Stimulated activated CD8-positive, alpha-beta memory T cell treated with anti-CD3 and anti-CD28 coated beads, Interleukin-7, amount 100 ng/mL, for 4 hours (primary cell): ENCODE measurements at regions not wholly inside any gene's neighbourhood (a gene's known extent, or its start where the extent isn't known, plus 50 kb on each side); places are given as distances from the start of the nearest gene placed in this dataset.
"Not testable (repeated sequence)": the region's sequence is repeated elsewhere in the genome, so short reads cannot be mapped to it uniquely, and the experiment has no call there.

ENCODE experiments used
- DNase-seq, 2 donors: peaks; one replicate each; pipeline ENCODE4 v3.0.0-alpha.2; 2020; ENCODE audit warnings: low read depth in 2 of 2

GRCh38 chr4:17064959-17065358 is 166.5 kb upstream of the LDB2 start:
- no peak for DNase-seq

GRCh38 chr4:17063888-17064287 is 165.4 kb upstream of the LDB2 start:
- no peak for DNase-seq

- DNase-seq: no peak
Measured at GRCh38 chr4:17060230-17060629, 161.8 kb upstream of the LDB2 start.

- DNase-seq: no peak
Measured at GRCh38 chr4:17058916-17059741, 160.7 kb upstream of the LDB2 start.

- no peak for DNase-seq
Measured at GRCh38 chr4:17058536-17058915, 160.1 kb upstream of the LDB2 start.

- DNase-seq: no peak
Measured at GRCh38 chr4:17057035-17057434, 158.6 kb upstream of the LDB2 start.

- DNase-seq: no peak
Measured at GRCh38 chr4:17055788-17056187, 157.3 kb upstream of the LDB2 start.

- no peak for DNase-seq
Measured at GRCh38 chr4:17045866-17046265, 147.4 kb upstream of the LDB2 start.

GRCh38 chr4:17038510-17039176 is 140.2 kb upstream of the LDB2 start:
- DNase-seq: no peak

GRCh38 chr4:17033768-17034181 is 135.3 kb upstream of the LDB2 start:
- DNase-seq: no peak

- DNase-seq: no peak
Measured at GRCh38 chr4:17033025-17033767, 134.8 kb upstream of the LDB2 start.

GRCh38 chr4:17030543-17030942 is 132.1 kb upstream of the LDB2 start:
- DNase-seq: no peak

- no peak for DNase-seq
Measured at GRCh38 chr4:17029964-17030363, 131.5 kb upstream of the LDB2 start.

- DNase-seq: no peak
Measured at GRCh38 chr4:17029432-17029831, 131.0 kb upstream of the LDB2 start.

- no peak for DNase-seq
Measured at GRCh38 chr4:17027495-17027894, 129.1 kb upstream of the LDB2 start.

GRCh38 chr4:17024425-17024824 is 126.0 kb upstream of the LDB2 start:
- no peak for DNase-seq

GRCh38 chr4:17020901-17021300 is 122.5 kb upstream of the LDB2 start:
- DNase-seq: no peak

GRCh38 chr4:17020451-17020850 is 122.0 kb upstream of the LDB2 start:
- no peak for DNase-seq

- not testable (repeated sequence) for DNase-seq
Measured at GRCh38 chr4:17018621-17019020, 120.2 kb upstream of the LDB2 start.

GRCh38 chr4:17018013-17018412 is 119.6 kb upstream of the LDB2 start:
- DNase-seq: no peak

- DNase-seq: no peak
Measured at GRCh38 chr4:17013382-17014006, 115.0 kb upstream of the LDB2 start.

- DNase-seq: no peak
Measured at GRCh38 chr4:17012451-17012850, 114.0 kb upstream of the LDB2 start.
